GM18519 (cell line): ENCODE measurements at regions not wholly inside any gene's neighbourhood (a gene's known extent, or its start where the extent isn't known, plus 50 kb on each side); places are given as distances from the start of the nearest gene placed in this dataset.
A peak's percentile ranks its signal among the peaks of the same experiment; 100 is the strongest.

Experiments
- ATAC-seq: cut with Tn5 transposase; IDR thresholded peaks from one replicate; pipeline ENCODE4 v1.9.1; 2021; ENCODE audit warnings: mild to moderate bottlenecking, moderate library complexity; ENCODE audit not compliant: unreplicated experiment, low FRiP score

GRCh38 chr1:67558449-67559193 is 126.4 kb upstream of the GADD45A start:
- no peak for ATAC-seq

DNA sequence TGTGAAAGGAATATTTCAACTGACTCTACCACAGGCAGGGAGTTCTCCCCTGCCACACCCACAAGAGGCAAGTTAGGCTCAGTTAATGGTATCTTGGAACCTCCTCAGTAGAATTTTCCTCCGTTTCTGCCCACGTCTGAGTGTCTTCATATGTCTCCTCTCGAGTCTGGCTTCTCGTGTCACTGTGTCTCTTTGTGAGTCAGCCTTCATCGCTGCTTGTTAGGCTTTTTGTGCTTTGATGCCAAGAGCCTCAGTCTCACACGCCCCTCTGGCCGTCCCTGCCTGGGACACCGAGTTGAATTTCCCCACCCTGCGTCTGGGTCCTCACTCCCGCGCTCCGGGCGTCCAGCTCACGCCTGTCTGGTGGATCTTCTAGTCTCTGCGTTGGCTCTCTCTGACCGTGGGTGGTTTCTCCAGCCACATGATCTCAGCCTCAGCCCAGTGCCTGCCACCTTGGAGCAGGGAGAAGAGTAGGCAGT is 125.7 kb upstream of the GADD45A start:
- ATAC-seq: no peak

DNA sequence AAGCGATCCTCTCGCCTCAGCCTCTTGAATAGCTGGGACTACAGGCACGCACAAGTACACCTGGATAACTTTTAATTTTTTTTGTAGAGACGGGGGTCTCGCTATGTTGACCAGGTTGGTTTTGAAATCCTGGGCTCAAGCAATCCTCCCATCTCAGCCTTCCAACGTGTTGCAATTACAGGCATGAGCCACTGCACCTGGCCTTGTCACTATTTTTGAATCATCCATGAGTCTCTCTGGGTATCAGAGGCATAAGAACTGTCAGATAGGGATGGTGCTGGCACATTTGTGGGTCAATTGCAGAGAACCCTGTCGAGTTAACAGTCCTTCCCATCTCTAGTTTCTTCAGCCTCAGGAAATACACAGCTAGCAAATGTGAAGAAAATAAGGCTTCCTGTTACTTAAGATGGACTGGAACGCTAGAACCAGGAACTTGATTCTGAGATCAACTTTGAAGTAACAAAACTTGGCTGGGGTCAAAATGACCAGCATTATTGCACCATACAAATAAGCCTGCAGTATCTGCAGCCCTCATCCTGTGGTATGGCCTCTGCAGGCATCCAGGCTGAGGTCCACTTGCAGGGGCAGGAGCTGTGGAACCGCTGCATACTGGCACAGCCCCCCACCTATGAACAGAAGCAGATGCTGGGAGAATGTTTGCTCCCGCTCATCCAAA is 124.3 kb upstream of the GADD45A start:
- ATAC-seq: no peak

DNA sequence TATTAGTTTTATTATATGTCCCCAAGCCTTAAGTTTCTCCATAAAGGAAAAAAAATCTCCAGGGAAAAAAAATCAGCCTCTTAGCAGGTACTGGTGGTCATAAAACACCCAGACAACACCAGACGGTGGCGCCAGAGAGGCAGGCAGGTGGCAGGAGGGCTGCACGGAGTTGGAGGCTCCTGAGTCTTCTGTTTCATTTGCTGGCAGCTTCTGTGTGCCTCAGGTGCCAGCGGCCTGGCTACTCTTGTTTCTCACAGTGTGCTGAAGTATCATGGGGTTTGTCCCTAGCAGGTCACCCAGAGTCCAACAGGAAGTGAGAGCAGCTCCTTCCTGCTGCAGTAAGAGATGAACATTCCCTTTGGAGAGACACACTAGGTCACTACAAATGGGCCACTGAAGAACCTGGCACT is 123.3 kb upstream of the GADD45A start:
- ATAC-seq: peak; percentile 71

- no peak for ATAC-seq
Observed at GRCh38 chr1:67563684-67564083, 121.3 kb upstream of the GADD45A start.

GRCh38 chr1:67564193-67564592 is 120.8 kb upstream of the GADD45A start:
- ATAC-seq: no peak

- ATAC-seq: no peak
Observed at GRCh38 chr1:67566803-67567377, 118.1 kb upstream of the GADD45A start.

DNA sequence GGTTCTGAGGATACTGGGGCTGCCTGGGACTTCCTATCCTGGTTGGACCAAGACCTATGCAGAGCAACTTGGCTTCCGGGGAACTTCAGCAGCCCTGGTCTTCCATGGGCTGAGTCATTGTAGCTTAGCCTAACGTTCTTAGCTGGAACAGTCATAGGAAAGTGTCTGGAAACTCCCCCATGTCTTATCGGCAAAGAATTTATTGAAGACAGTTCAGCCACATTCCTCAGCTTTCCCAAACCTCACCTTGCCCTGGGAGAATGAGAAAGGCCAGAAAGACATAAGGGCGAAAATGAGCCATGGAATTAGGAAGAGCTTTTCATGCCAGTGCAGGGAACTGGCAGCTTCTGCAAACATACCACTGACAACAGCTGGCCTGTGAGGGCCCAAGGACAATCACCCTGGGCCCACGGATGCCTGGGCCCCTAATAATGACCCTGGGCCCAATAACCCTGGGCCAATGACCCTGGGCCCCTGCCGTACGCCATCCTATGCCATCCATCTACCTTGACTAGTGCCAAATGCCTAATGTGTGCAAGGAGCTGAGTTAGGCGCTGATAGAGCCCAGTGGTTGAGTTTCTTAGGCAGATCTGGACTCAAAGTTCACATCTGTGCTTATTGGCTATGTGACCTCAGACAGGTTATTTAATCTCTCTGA is 114.4 kb upstream of the GADD45A start:
- ATAC-seq: no peak

- no peak for ATAC-seq
Observed at GRCh38 chr1:67571406-67571805, 113.6 kb upstream of the GADD45A start.

- ATAC-seq: no peak
Observed at GRCh38 chr1:67571901-67572593, 113.0 kb upstream of the GADD45A start.

GRCh38 chr1:67572594-67573221 is 112.3 kb upstream of the GADD45A start:
- ATAC-seq: no peak

GRCh38 chr1:67573311-67573872 is 111.6 kb upstream of the GADD45A start:
- no peak for ATAC-seq

- no peak for ATAC-seq
Observed at GRCh38 chr1:67574221-67574620, 110.8 kb upstream of the GADD45A start.

DNA sequence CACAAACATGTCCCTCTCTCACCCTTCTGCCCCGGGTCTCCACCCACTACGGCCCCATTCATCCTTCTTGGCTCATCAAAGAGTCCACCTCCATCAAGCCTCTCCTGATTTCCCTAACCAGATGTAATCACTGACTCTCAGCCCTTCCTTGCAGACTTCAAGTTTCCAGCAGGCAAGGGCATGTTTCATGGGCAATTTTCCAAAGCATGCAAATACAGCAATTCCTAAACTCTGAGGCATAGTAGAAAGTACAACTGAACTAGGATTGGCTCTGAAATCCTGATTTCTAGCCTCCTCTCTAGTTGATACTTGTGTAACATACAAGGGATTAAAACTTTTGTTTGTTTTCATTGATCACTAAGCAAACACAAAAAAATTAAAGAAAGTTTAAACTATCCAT is 109.1 kb upstream of the GADD45A start:
- no peak for ATAC-seq

- no peak for ATAC-seq
Observed at GRCh38 chr1:67576474-67576873, 108.5 kb upstream of the GADD45A start.

DNA sequence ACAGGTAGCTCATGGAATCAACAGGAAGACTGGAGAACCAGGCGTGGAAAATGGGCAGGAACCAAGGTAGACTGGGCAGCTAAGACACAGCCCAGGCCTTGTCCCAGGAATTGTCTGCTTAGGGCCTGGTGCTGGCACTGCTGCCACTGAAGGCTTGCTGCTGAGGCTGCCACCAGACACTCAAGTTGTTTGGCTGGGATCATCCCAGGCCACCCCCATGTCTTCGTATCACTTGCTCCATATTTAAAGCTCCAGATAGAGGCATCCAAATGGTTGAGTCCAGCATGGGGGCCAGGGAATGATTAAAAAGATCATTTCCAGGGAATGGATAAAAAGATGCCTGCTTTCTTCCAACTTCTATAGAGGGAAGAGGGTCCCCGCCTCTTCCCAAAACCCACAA is 107.4 kb upstream of the GADD45A start:
- no peak for ATAC-seq

DNA sequence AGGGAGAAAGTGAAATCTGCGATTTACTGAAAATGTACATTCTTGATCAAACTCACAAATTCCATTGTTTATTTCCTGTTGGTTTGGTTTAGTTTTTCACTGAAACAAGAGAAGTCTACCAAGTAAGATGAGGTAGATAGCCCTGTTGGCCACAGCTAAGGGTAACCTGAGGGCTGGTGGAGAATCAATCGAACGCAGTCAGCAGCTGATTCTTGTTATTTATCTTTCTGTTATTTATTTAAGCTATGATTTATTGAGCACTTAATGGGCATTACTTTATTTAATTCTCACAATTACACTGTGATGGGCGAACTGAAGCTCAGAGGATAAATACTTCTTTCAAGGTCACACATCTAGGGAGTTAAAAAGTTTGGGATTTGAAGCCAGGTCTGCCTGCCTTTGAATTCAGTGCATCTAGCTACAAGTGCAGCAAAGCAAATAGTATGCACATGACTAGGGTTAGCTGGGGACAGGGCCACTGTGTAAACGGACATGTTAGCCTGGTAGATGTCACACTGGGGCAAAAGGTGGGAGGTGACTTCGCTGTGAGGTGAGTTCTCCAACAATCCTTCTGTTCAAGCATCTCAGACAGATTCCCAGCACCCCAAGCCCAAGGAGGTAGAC is 106.5 kb upstream of the GADD45A start:
- no peak for ATAC-seq

- no peak for ATAC-seq
Observed at GRCh38 chr1:67579623-67580394, 105.2 kb upstream of the GADD45A start.
